ENCODE measurements at regions not wholly inside any gene's neighbourhood (a gene's known extent, or its start where the extent isn't known, plus 50 kb on each side); places are given as distances from the start of the nearest gene placed in this dataset.

- TF ChIP-seq EZH2 (IDR thresholded peaks at IDR 0.05; ENCODE audit: insufficient read depth, poor library complexity, severe bottlenecking): no peak
- no peak for TF ChIP-seq EZH2phosphoT487 (IDR thresholded peaks at IDR 0.05; ENCODE audit: insufficient read depth, low read depth)
Measured at GRCh38 chr16:6308176-6308575, 1024.5 kb upstream of the RBFOX1 start.

All from GM23248 (cell line).